Kidney glomerular epithelial cell (primary cell): ENCODE measurements at regions not wholly inside any gene's neighbourhood (a gene's known extent, or its start where the extent isn't known, plus 50 kb on each side); places are given as distances from the start of the nearest gene placed in this dataset.

ENCODE experiments used
- DNase-seq: peaks from one replicate; lab custom pipeline; 2025; lab: John Stamatoyannopoulos, UW

GRCh38 chr2:186183406-186183805, 302.7 kb upstream of the ZC3H15 start:
- DNase-seq: no peak

- no peak for DNase-seq
Measured at GRCh38 chr2:186187854-186188253, 298.2 kb upstream of the ZC3H15 start.

GRCh38 chr2:186189816-186190215, 296.2 kb upstream of the ZC3H15 start:
- DNase-seq: no peak

- DNase-seq: no peak
Measured at GRCh38 chr2:186195696-186196095, 290.4 kb upstream of the ZC3H15 start.

- DNase-seq: no peak
Measured at GRCh38 chr2:186197955-186198354, 288.1 kb upstream of the ZC3H15 start.

GRCh38 chr2:186199029-186199428, 287.0 kb upstream of the ZC3H15 start:
- DNase-seq: no peak

GRCh38 chr2:186201371-186201770, 284.7 kb upstream of the ZC3H15 start:
- no peak for DNase-seq

GRCh38 chr2:186205254-186205911, 280.7 kb upstream of the ZC3H15 start:
- no peak for DNase-seq

- no peak for DNase-seq
Measured at GRCh38 chr2:186209532-186209931, 276.5 kb upstream of the ZC3H15 start.

GRCh38 chr2:186220409-186220808, 265.7 kb upstream of the ZC3H15 start:
- DNase-seq: peak; percentile 28

GRCh38 chr2:186229265-186229664, 256.8 kb upstream of the ZC3H15 start:
- DNase-seq: no peak

GRCh38 chr2:186241874-186242273, 244.2 kb upstream of the ZC3H15 start:
- DNase-seq: no peak

GRCh38 chr2:186254759-186255158, 231.3 kb upstream of the ZC3H15 start:
- no peak for DNase-seq

GRCh38 chr2:186255823-186256222, 230.2 kb upstream of the ZC3H15 start:
- no peak for DNase-seq

GRCh38 chr2:186256540-186256939, 229.5 kb upstream of the ZC3H15 start:
- DNase-seq: peak; percentile 31

GRCh38 chr2:186263673-186264250, 222.3 kb upstream of the ZC3H15 start:
- no peak for DNase-seq

- DNase-seq: no peak
Measured at GRCh38 chr2:186269536-186269935, 216.5 kb upstream of the ZC3H15 start.

GRCh38 chr2:186273953-186274352, 212.1 kb upstream of the ZC3H15 start:
- DNase-seq: no peak

- peak; percentile 40 for DNase-seq
Measured at GRCh38 chr2:186274936-186275575, 211.0 kb upstream of the ZC3H15 start.

GRCh38 chr2:186276909-186277308, 209.2 kb upstream of the ZC3H15 start:
- no peak for DNase-seq

- DNase-seq: no peak
Measured at GRCh38 chr2:186281726-186282125, 204.3 kb upstream of the ZC3H15 start.

GRCh38 chr2:186294248-186294888, 191.7 kb upstream of the ZC3H15 start:
- DNase-seq: no peak

- DNase-seq: no peak
Measured at GRCh38 chr2:186299610-186300009, 186.4 kb upstream of the ZC3H15 start.
